ENCODE measurements at regions not wholly inside any gene's neighbourhood (a gene's known extent, or its start where the extent isn't known, plus 50 kb on each side); places are given as distances from the start of the nearest gene placed in this dataset.
"Not testable (repeated sequence)": the region's sequence is repeated elsewhere in the genome, so short reads cannot be mapped to it uniquely, and the experiment has no call there.

- Histone ChIP-seq H3K4me3 (ENCODE audit: low read depth, low read length) (no peak overlapping the region), H3K27me3 (ENCODE audit: control insufficient read depth, insufficient read depth, low read length) (no peaks in the 10 kb centered on the region), H3K36me3 (ENCODE audit: control insufficient read depth, insufficient read depth, low read length) (no peaks in the 10 kb centered on the region)
- peak; percentile 62 for TF ChIP-seq CTCF (IDR thresholded peaks at IDR 0.05; ENCODE audit: insufficient read depth, low read length, severe bottlenecking)
- FAIRE-seq, result no peak
- peak; percentile 54 for DNase-seq (ENCODE audit: low read depth)
Measured at GRCh38 chr18:40159141-40160017, 1795.7 kb upstream of the PIK3C3 start.

GRCh38 chr18:40157120-40157519 is 1797.9 kb upstream of the PIK3C3 start:
- no peak for TF ChIP-seq CTCF (IDR thresholded peaks at IDR 0.05; ENCODE audit: insufficient read depth, low read length, severe bottlenecking)
- H3K36me3 ChIP-seq (ENCODE audit: control insufficient read depth, insufficient read depth, low read length), result no peaks in the 10 kb centered on the region
- no peaks in the 10 kb centered on the region for H3K27me3 ChIP-seq (ENCODE audit: control insufficient read depth, insufficient read depth, low read length)
- no peak for FAIRE-seq
- no peak overlapping the region for H3K4me3 ChIP-seq (ENCODE audit: low read depth, low read length)
- DNase-seq (ENCODE audit: low read depth), result no peak

- no peaks in the 10 kb centered on the region for H3K27me3 ChIP-seq (ENCODE audit: control insufficient read depth, insufficient read depth, low read length)
- no peak for FAIRE-seq
- TF ChIP-seq CTCF (IDR thresholded peaks at IDR 0.05; ENCODE audit: insufficient read depth, low read length, severe bottlenecking), result no peak
- DNase-seq (ENCODE audit: low read depth), result peak; percentile 53
- no peak overlapping the region for H3K4me3 ChIP-seq (ENCODE audit: low read depth, low read length)
- H3K36me3 ChIP-seq (ENCODE audit: control insufficient read depth, insufficient read depth, low read length), result no peaks in the 10 kb centered on the region
Measured at GRCh38 chr18:40152859-40153258, 1802.2 kb upstream of the PIK3C3 start.

GRCh38 chr18:40148960-40149359 is 1806.1 kb upstream of the PIK3C3 start:
- FAIRE-seq (no peak), DNase-seq (ENCODE audit: low read depth) (no peak)
- Histone ChIP-seq H3K27me3 (ENCODE audit: control insufficient read depth, insufficient read depth, low read length) (no peaks in the 10 kb centered on the region), H3K4me3 (ENCODE audit: low read depth, low read length) (no peak overlapping the region), H3K36me3 (ENCODE audit: control insufficient read depth, insufficient read depth, low read length) (no peaks in the 10 kb centered on the region)
- TF ChIP-seq CTCF (IDR thresholded peaks at IDR 0.05; ENCODE audit: insufficient read depth, low read length, severe bottlenecking), result no peak

GRCh38 chr18:40133253-40133652 is 1821.8 kb upstream of the PIK3C3 start:
- no peaks in the 10 kb centered on the region for H3K27me3 ChIP-seq (ENCODE audit: control insufficient read depth, insufficient read depth, low read length)
- no peaks in the 10 kb centered on the region for H3K36me3 ChIP-seq (ENCODE audit: control insufficient read depth, insufficient read depth, low read length)
- DNase-seq (ENCODE audit: low read depth) (no peak), FAIRE-seq (no peak)
- TF ChIP-seq CTCF (IDR thresholded peaks at IDR 0.05; ENCODE audit: insufficient read depth, low read length, severe bottlenecking), result no peak
- no peak overlapping the region for H3K4me3 ChIP-seq (ENCODE audit: low read depth, low read length)

- DNase-seq (ENCODE audit: low read depth), result not testable (repeated sequence)
Measured at GRCh38 chr18:40132438-40132837, 1822.6 kb upstream of the PIK3C3 start.

More at GRCh38 chr18:40132438-40132837, 1822.6 kb upstream of the PIK3C3 start:
- FAIRE-seq; H3K27me3 ChIP-seq (ENCODE audit: control insufficient read depth, insufficient read depth, low read length); H3K4me3 ChIP-seq (ENCODE audit: low read depth, low read length); H3K36me3 ChIP-seq (ENCODE audit: control insufficient read depth, insufficient read depth, low read length): not testable (repeated sequence)

All from bronchial epithelial cell (primary cell).